ENCODE measurements at regions not wholly inside any gene's neighbourhood (a gene's known extent, or its start where the extent isn't known, plus 50 kb on each side); places are given as distances from the start of the nearest gene placed in this dataset.

GRCh38 chr18:39260565-39260964 is 1695.0 kb upstream of the CELF4 start:
- no peak for TF ChIP-seq EZH2phosphoT487 (IDR thresholded peaks at IDR 0.05; ENCODE audit: borderline replicate concordance, low read length)
- no peak for TF ChIP-seq CTCF (conservative IDR thresholded peaks at IDR 0.05; ENCODE audit: low read depth, low read length)
- TF ChIP-seq EZH2 (IDR thresholded peaks at IDR 0.05; ENCODE audit: low read length, unreplicated experiment) = no peak
